22Rv1 (cell line): ENCODE measurements at regions not wholly inside any gene's neighbourhood (a gene's known extent, or its start where the extent isn't known, plus 50 kb on each side); places are given as distances from the start of the nearest gene placed in this dataset.

Experiments used
- H3K27ac ChIP-seq: fragments of 450-650 bp; 2 replicates; pipeline ENCODE4 v1.5.1; 2017
- CTCF ChIP-seq: fragments of 450-650 bp; IDR thresholded peaks from 2 replicates; pipeline ENCODE4 v1.5.1; 2017; ENCODE audit warnings: mild to moderate bottlenecking
- ZFX ChIP-seq: fragments of 450-650 bp; IDR thresholded peaks from 2 replicates; pipeline ENCODE4 v1.6.1; 2017; ENCODE audit warnings: antibody characterized with exemption, borderline replicate concordance

- H3K27ac ChIP-seq = no peak overlapping the region
- TF ChIP-seq ZFX (no peak), CTCF (no peak)
Measured at GRCh38 chr6:41413250-41413649, 77.8 kb downstream of the NCR2 start.

- H3K27ac ChIP-seq = no peak overlapping the region
- TF ChIP-seq ZFX (no peak), CTCF (no peak)
Measured at GRCh38 chr6:41416501-41416837, 81.1 kb downstream of the NCR2 start.

- TF ChIP-seq CTCF (no peak), ZFX (no peak)
- H3K27ac ChIP-seq = no peak overlapping the region
Measured at GRCh38 chr6:41418741-41419140, 83.3 kb downstream of the NCR2 start.

GRCh38 chr6:41419385-41419784 is 84.0 kb downstream of the NCR2 start:
- no peak for TF ChIP-seq CTCF
- TF ChIP-seq ZFX = no peak
- no peak overlapping the region for H3K27ac ChIP-seq

GRCh38 chr6:41420186-41420585 is 84.8 kb downstream of the NCR2 start:
- TF ChIP-seq CTCF = no peak
- TF ChIP-seq ZFX = no peak
- H3K27ac ChIP-seq = no peak overlapping the region

GRCh38 chr6:41422161-41422560 is 86.8 kb downstream of the NCR2 start:
- TF ChIP-seq ZFX = no peak
- TF ChIP-seq CTCF = no peak

GRCh38 chr6:41423002-41423401 is 87.6 kb downstream of the NCR2 start:
- TF ChIP-seq ZFX = no peak
- no peak for TF ChIP-seq CTCF
- H3K27ac ChIP-seq = no peak overlapping the region

More at GRCh38 chr6:41422161-41422560, 86.8 kb downstream of the NCR2 start:
- no peak overlapping the region for H3K27ac ChIP-seq
